HG02623 (cell line): ENCODE measurements at regions not wholly inside any gene's neighbourhood (a gene's known extent, or its start where the extent isn't known, plus 50 kb on each side); places are given as distances from the start of the nearest gene placed in this dataset.
"Not testable (repeated sequence)": the region's sequence is repeated elsewhere in the genome, so short reads cannot be mapped to it uniquely, and the experiment has no call there.

ENCODE experiments used
- ATAC-seq: cut with Tn5 transposase; IDR thresholded peaks from one replicate; pipeline ENCODE4 v1.9.1; 2021; ENCODE audit warnings: moderate library complexity; ENCODE audit not compliant: unreplicated experiment

DNA sequence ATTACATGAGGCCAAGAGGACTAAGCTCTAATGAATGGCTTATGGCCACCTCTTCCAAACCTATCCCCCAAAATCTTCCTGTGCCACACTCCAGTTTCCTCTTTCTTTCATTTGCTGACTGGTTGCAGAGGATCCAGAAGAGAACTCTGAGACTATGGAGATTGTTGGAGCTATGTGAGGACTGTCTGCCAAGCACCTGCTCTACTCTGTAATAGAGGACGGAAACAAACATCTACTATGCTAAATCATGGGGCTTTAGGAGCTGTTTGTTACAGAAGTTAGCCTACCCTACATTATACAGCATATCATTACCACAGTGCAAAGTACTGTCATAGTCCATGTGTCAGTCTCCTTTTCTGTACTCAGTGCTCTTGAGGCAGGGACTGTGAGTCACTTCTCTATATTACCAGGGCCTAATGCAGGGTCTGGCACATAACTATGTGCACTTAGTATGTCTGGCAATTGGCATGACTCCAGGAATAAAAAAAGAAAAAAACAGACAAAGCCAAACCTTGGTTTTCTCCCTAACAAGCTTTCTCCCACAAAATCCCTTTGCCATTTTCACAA, 95.1 kb downstream of the RPAP3 start:
- no peak for ATAC-seq

DNA sequence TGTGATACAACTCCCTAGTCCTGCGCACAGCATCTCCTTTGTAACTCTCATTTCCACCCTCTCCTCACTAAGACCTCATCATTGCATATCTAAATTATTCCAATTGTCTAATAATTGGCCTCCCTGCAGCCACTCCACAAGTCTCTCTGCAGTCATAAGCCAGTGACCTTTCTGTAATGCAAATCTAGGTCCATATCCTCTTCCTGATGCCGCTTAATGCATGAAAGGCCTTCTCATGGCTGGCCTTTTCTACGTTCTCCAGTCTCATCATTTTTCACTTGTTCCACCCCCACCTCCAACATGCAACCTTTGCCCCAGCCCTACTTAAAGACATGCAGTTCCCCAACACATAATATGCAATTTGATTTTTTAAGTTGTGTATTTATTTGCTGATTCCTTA, 96.0 kb downstream of the RPAP3 start:
- no peak for ATAC-seq

DNA sequence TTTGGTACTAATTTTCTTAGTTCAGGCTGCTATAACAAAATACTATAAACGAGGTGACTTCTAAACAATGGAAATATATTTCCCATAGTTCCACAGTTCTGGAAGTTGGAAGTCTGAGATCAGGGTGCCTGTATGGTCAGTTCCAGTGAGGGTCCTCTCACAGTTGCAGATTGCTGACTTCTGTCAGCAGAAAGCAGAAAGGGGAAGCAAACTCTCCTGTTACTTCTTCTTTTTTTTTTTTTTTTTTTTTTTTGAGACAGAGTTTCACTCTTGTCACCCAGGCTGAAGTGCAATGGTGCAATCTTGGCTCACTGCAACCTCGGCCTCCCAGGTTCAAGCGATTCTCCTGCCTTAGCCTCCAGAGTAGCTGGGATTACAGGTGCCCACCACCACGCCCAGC, 97.2 kb downstream of the RPAP3 start:
- not testable (repeated sequence) for ATAC-seq

DNA sequence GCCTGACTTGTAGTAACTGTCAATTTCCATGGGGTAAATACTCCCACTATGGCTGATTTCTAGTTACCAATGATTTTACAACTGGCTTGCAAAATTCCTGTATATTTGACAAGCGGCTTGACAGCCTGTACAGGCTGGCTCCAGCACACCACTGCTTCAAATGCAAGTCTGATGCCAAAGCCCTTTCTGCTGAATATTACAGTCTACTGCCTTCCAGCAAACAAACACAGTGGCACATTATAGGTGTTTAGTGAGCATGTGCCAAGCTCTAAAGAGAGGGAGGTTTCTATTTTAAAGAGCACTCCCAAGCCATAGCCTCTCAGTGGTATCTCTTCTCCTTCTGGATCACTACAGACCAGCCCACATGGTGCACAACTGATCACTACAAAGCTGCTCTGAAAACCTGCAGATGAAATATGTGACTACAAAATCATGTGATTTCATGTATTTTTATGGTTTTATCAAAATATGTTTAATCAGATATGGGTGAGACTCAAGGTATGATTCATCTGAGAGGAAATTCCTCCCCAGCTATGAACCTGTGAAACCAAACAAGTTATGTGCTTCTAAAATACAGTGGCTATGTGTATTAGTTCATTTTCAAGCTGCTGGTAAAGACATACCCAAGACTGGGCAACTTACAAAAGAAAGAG, 101.5 kb downstream of the RPAP3 start:
- no peak for ATAC-seq

DNA sequence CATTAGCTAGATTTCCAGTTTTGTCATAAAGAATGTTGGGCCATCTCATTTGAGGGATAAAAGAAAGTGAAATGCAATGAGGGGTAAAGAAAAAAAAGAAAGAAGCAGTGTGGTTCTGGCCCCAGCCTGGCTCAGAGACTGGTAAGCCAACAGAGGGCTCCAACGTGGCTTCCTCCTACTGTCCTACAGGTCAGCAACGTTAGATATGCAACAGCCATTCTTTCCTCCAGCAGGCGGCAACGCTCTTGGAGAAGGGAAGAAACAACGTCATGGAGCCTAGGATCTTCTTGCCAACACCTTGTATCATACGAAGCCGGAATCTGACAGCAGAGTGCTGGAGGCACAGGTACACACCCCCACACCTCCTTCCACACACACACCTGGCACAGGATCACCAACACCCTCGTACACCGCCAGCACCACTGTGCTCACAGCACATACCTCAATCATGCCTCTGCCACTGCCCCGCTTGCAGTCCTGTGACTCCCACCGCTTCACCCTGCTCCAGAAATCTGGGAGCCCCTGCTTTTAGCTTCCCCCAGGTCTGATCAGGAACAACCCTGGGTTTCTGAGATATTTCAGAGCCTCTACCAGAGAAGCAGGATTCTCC, 102.8 kb downstream of the RPAP3 start:
- no peak for ATAC-seq

DNA sequence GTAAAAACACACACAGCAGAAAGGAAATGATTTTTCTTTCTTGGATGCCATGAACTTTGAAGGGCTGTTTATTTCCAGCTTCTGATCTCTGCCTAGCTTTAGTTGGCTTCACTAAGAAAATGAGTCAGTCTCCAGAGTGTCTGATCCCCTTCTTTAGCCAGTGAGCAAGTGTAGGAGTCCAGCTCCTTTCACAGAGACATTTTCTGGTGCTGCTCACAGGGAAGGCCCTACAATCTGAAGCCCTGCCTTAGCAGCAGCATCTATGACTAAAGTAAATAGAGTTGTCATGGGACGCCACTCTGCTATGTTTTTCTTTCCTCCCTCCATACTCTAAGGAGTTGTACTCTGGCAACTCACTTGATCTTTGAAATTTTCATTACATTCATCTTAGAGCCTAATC, 103.5 kb downstream of the RPAP3 start:
- no peak for ATAC-seq

DNA sequence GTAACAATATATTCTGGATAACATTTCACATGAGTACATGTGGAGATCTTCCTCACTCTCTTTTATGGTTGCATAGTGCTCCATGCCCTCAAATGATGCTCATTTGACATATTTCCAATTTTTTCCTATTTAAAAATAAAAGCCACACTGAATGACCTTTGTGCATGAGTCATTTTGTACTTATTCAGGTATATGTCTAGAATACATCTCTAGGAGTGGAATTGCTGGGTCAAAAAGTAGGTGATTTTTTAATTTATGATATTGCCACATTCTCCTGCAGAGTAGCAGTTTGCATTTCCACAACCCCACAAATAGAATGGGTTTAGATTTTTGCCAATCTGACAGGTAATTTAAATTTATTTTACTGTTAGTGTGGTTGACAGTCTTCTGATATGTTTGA, 104.8 kb downstream of the RPAP3 start:
- ATAC-seq = no peak

DNA sequence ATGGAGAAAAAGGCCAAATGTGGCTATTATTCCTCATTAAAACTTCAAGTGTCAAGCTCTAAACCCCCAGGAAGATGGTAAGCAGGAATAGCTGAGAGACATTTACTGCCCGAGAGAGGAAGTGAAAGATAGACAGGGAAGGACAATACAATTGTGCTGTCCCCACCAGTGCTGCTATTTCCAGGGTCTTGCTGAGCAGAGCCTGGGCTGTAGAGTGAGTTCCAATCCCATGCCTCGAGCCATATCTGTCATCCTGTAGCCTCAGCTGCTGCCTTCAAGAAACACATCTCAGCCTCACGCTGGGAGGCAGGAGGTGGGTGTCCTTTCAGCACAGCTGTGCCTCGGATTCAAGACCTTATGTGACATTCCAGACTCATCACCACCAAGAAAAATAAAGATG, 114.0 kb downstream of the RPAP3 start:
- ATAC-seq = no peak

DNA sequence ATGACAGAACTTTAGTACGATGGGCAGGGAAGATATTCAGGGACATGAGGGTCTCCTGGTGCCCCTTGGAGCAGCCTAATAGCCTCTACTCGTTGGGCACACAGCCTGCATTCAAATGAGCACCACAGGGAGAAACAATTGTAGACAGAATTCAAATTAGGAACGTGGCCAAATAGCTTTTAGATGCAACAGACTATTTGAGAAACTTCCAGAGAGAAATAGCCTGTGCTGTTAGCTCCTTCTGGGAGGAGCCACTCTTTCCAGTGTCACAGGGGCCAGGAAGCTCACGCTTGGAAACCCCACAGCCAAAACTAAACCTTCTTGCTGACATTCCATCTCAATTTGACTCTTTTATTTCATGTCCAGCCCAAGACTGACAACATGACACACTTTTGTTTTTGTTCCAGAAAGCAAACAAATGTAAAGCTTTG, 114.5 kb downstream of the RPAP3 start:
- ATAC-seq = no peak

DNA sequence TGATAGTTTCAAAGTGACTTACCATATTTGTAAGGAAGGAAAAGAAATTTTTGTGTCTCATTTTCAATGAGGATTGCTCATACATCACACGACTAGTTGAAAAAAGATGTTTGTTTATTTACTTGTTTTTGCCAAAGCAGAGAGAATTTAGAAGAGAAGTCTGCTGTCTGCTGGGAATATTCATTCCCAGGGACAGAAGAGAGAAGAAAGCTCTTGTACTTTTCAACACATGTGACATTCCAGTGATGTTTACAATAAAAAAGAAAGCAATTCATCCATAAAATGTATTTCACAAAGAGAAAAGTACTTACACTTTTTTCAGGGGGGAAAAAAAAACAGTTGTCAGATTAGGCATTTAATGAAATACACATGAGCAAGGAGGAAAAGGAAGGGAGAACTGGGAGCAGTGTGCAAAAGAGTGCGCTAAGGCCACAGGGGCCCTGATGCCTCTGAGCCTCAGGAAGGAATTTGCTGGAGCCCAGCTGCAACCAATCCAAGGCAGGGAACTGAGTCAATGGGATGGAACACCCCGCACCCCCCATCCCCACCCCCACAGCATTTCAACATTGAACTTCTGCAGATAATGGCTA, 115.0 kb downstream of the RPAP3 start:
- no peak for ATAC-seq

DNA sequence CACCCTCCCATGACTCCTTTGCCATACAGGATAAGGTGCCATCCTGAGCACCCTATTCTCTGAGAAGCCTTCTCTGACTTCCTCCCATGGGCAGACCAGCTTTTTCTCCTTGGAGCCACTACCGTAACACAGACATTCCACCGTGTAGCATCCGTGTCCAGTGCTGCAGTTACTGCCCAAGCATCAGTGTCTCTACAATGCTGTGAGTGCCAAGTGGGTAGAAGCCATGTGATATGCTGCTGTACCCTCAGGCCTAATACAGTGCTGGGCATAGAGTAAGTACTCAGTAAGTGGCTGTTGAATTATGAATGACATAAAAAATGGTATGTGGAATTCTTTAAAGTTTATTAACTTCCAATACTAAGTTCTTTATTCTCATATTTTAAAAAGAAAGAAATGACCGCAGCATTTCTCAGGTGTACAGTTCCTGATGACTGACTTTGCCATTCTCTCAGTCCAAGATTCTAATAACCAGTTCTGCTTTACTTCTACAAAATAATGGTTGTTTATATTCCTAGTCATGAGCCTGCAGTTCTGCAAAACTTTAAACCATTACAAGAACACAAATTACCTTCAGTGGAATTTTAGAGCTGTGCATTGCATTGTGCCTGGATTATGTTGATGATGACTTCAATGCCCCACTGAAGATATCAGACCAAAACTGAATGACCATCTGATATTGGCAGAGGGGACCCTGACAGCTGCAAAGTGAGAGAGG, 118.7 kb downstream of the RPAP3 start:
- ATAC-seq = no peak

DNA sequence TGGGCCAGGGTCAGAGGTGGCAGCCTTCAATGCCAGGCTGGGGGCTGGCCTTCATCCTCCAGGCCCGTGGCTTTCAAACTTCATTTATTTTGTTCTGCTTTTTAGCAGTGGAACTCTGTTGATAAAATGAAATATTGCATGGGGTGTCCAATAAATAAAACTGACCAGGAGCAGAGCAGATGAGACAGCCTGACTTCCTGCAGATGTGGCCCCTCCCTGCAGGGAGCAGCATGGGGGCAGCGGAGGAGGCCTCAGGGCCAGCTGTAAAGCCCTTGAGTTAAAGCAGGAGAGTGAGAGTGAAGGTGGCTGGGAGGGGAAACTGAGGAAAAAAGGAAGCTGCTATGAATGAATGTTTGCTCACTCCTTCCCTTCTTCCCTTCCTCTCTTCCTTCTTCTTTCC, 120.3 kb downstream of the RPAP3 start:
- ATAC-seq = no peak

DNA sequence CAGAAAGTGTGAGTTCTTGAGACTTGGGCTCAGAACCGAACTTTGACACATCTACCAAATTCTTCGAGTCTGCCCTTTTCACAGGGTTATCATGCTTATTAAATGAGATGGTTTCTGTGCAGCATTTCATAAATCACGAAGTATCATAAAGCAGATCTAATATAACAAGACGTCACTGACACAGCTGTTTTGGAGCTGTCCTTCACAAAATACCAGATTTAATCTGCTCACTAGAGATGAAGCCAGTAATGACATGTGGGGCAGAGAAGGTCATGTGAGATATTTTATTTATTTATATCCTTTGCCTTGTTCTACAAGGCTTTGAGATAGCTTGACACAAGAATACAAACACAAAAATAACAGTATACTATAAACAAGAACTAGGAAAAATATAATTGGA, 127.0 kb downstream of the RPAP3 start:
- ATAC-seq = no peak

DNA sequence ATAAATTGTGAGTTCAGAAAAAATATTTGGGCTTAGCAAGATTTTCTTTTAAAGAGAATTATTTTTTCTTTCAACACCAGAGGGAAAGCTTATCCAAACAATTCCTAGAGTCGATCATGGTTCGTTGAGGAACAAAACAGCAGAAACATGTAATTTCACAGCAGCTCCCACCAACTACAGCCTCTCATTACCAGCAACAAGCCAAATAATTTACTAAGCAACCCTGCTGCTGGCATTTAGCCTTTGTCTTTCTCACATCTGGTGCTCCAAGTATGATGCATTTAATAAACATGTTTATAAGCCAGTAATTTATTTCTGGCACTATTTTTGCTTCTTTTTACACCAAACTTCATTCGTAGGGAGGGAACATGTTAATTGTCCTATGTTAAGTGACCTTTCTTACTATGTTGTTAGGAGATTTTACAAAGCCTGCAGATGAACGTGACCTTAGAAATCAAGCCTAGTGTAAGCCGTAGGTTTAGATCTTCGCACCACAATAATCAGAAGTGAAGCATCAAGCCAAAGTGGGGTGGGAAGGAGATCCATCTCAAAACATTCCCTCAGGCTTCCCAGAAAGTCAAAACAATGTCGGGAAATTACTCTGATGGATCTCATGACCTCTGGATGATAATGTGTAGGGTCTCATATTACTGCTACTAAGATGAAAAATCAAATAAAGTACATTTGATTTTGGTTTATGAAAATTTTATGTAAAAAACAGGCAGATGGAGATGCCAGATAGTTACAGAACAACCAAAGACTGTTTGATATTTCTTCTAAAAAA, 128.4 kb downstream of the RPAP3 start:
- ATAC-seq = no peak

DNA sequence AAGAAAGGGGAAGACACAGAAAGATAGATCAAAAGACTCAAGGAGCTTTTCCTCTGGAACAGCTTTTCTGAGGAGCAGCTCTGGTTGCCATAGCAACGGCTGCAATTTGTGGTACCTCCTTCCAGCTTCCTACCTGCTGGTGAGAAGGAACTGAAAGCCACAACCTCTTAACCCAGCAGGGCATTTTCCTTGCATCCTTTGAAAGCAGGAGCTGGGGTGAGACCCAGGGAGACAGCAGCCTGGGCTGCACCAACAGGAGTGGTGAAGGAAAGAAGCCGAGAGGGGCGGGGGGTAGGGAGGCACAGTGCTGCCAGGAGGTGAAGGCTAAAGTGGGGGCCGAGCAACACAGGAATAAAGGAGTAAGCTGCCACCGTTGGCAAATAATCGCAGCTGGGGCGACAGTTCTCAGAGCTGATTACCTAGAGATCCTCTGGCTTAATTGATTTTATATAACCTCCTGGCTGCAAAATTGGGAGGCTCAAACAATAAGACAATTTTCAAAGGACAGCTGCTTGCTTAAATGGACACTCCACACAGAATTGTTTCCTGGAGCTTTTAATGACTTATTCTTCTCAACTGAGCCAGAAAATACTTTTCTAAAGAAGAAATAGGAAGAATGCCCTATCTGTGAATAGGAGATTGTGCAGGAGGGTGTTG, 129.4 kb downstream of the RPAP3 start:
- no peak for ATAC-seq

DNA sequence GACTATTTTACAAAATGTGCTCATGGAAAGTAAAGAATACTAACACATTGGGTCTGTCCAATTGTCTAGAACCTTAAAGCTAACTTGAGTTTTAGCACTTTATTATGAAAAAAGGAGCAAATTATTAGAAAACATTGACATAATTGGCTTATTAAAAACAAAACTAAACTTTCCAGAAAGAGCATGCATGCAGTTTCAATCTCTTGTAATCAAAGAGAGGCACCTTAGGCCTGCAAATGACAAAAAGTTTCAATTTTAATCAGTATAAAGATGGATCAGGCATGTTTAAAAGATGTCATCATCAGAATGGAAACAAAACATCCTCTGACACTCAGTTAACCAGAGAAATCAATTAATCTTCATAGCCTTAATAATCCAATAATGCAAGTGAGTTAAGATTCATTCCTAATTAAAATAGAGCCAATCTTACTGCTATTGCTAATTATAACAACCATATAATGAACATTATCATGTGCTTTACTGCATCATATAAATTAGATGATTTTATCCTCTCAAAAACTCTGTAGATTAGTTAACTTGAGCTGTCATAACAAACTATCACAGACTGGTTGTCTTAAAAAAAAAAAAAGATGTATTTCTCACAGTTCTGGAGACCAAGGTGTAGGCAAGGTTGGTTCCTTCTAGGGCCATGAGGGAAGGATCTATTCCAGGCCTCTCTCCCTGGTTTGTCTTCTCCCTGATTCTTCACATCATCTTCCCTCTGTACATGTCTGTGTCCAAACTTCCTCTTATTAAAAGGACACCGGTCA, 131.4 kb downstream of the RPAP3 start:
- no peak for ATAC-seq

DNA sequence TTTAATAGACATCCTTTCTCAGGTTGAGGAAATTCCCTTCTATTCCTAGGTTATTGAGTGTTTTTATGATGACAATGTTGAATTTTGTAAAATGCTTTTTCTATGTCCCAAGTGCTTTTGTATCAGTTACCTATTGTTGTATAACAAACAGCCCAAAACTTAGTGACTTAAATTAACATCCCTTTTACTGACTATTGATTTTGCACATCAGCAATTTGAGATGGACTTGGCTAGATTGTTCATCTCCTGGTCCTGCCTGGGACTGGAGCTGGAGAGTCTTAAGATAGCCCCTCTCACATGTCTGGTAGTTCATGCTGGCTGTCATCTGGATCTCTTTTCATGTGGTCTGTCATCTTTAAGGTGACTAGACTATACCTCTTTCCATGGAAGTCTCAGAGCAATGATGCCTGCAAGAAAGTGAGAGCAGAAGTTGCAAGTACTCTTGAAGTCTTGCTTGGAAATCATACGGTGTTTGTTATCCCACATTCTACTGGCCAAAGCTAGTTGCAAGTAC, 132.6 kb downstream of the RPAP3 start:
- no peak for ATAC-seq

DNA sequence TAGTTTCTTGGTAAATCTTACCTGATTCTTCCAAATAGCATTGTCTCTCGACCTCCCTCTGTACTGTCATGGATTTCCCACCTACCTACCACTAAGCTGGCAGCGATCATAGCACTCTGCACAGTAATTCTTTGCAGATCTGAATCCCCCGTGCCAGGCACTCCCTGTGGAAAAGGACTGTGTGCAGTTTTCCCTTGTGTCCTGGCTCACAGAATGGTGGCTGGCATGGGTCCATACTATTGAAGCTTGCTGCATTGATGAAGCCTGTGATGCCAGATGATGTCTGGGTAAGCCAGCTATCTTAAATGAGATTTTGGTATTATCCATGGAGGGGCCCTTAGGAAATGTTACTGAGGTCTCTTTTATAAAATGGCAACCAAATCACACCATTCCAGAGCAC, 135.7 kb downstream of the RPAP3 start:
- no peak for ATAC-seq

DNA sequence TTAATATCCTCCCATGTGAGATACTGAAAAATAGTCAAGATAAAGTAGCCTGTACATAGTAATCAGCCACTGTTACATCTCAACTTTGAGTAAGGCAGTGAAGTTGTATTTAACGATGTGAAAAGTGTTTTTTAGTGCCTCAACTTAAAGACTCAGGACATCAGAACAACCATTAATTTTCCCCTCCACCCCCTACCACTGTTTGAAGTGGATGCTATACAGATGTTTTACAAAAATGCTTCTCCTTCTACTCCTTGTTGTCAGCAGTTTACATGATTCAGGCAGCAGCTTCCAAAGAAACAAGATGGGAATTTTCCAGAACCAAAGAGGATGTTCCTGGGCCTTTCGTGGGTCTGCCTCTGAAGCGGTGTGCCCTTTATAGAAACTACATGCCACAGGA, 143.6 kb downstream of the RPAP3 start:
- ATAC-seq = no peak
